CD14-positive monocyte (primary cell): ENCODE measurements at regions not wholly inside any gene's neighbourhood (a gene's known extent, or its start where the extent isn't known, plus 50 kb on each side); places are given as distances from the start of the nearest gene placed in this dataset.

Experiments used
- DNase-seq, 3 donors: peaks; one replicate each; pipeline ENCODE4 v3.0.0-alpha.2; 2011 to 2022
- H2AFZ ChIP-seq: 2 replicates; pipeline ENCODE4 v1.6.0; 2012; ENCODE audit warnings: mild to moderate bottlenecking, low read depth, low read length, inconsistent platforms; ENCODE audit not compliant: insufficient read depth, poor library complexity, severe bottlenecking
- H3K27ac ChIP-seq, 2 donors: 1 replicate in 1 of 2; 2 replicates in 1 of 2; pipeline ENCODE4 v1.5.1; 2012 to 2013; ENCODE audit warnings: low read length in 2 of 2, control low read depth in 1 of 2, inconsistent platforms in 1 of 2, low read depth in 1 of 2, mild to moderate bottlenecking in 1 of 2
- H3K27me3 ChIP-seq, 2 donors: one replicate each; pipeline versions ENCODE4 v1.6.0 to v1.6.1; 2011 to 2013; ENCODE audit warnings: low read length in 2 of 2; ENCODE audit not compliant: control insufficient read depth in 2 of 2, insufficient read depth in 2 of 2
- H3K36me3 ChIP-seq, 2 donors: replicated peaks in 1 of 2; 1 replicate in 1 of 2; 2 replicates in 1 of 2; pipeline versions ENCODE4 v1.5.1 to v1.6.1; 2012 to 2013; ENCODE audit warnings: low read length in 2 of 2, control low read depth in 1 of 2, inconsistent platforms in 1 of 2, mild to moderate bottlenecking in 1 of 2; ENCODE audit not compliant: insufficient read depth in 2 of 2, control insufficient read depth in 1 of 2
- H3K4me1 ChIP-seq, 2 donors: 1 replicate in 1 of 2; 2 replicates in 1 of 2; pipeline versions ENCODE4 v1.5.1 to v1.6.1; 2012 to 2013; ENCODE audit warnings: low read length in 2 of 2, control low read depth in 1 of 2, inconsistent platforms in 1 of 2, mild to moderate bottlenecking in 1 of 2, moderate library complexity in 1 of 2; ENCODE audit not compliant: insufficient read depth in 2 of 2, control insufficient read depth in 1 of 2
- H3K4me2 ChIP-seq: replicated peaks from 2 replicates; pipeline ENCODE3; 2012; ENCODE audit warnings: low read length, moderate library complexity, mild to moderate bottlenecking; ENCODE audit not compliant: poor library complexity, severe bottlenecking; ENCODE audit errors: extremely low read depth
- H3K4me3 ChIP-seq, 3 experiments: fragments of 200-600 bp in 1 of 3; sonication (generic) in 1 of 3; replicated peaks in 1 of 3; 1 replicate in 2 of 3; 2 replicates in 1 of 3; pipeline ENCODE4 v1.5.1; 2011 to 2013; ENCODE audit warnings: low read length in 3 of 3, mild to moderate bottlenecking in 3 of 3, control low read depth in 2 of 3, low read depth in 2 of 3, inconsistent platforms in 1 of 3, moderate library complexity in 1 of 3
- H3K79me2 ChIP-seq: 2 replicates; pipeline ENCODE4 v1.6.0; 2012; ENCODE audit warnings: mild to moderate bottlenecking, control low read depth, inconsistent platforms, low read length, moderate library complexity; ENCODE audit not compliant: insufficient read depth
- H3K9ac ChIP-seq: 2 replicates; pipeline ENCODE4 v1.6.0; 2017; ENCODE audit warnings: low read length, mild to moderate bottlenecking; ENCODE audit not compliant: insufficient read depth, poor library complexity, severe bottlenecking
- H3K9me3 ChIP-seq, 2 donors: replicated peaks in 1 of 2; 1 replicate in 1 of 2; 2 replicates in 1 of 2; pipeline versions ENCODE4 v1.5.1 to v1.6.1; 2012 to 2013; ENCODE audit warnings: low read length in 2 of 2, control low read depth in 1 of 2; ENCODE audit not compliant: control insufficient read depth in 1 of 2, insufficient read depth in 1 of 2
- H4K20me1 ChIP-seq: 2 replicates; pipeline ENCODE4 v1.6.0; 2012; ENCODE audit warnings: mild to moderate bottlenecking, low read length, control low read depth, moderate library complexity; ENCODE audit not compliant: insufficient read depth
- H3K27ac Mint-ChIP-seq, 7 donors: one replicate each; pipeline ENCODE4 v1.8.0; 2020; ENCODE audit warnings: mild to moderate bottlenecking in 7 of 7, mixed read lengths in 7 of 7, moderate library complexity in 6 of 7, inconsistent platforms in 2 of 7
- H3K27me3 Mint-ChIP-seq, 3 donors: one replicate each; pipeline ENCODE4 v1.8.0; 2021 to 2022; ENCODE audit warnings: low read depth in 3 of 3, mild to moderate bottlenecking in 3 of 3, mixed read lengths in 3 of 3, moderate library complexity in 3 of 3, inconsistent platforms in 1 of 3
- H3K36me3 Mint-ChIP-seq, 2 donors: one replicate each; pipeline ENCODE4 v1.8.0; 2020; ENCODE audit warnings: mixed read lengths in 2 of 2, inconsistent platforms in 1 of 2, mild to moderate bottlenecking in 1 of 2
- H3K4me1 Mint-ChIP-seq: one replicate; pipeline ENCODE4 v1.8.0; 2020; ENCODE audit warnings: mild to moderate bottlenecking, mixed read lengths
- H3K4me3 Mint-ChIP-seq, 2 donors: one replicate each; pipeline ENCODE4 v1.8.0; 2020; ENCODE audit warnings: mild to moderate bottlenecking in 2 of 2, mixed read lengths in 2 of 2, moderate library complexity in 1 of 2
- H3K9me3 Mint-ChIP-seq, 7 donors: one replicate each; pipeline ENCODE4 v1.8.0; 2020 to 2022; ENCODE audit warnings: mixed read lengths in 7 of 7, mild to moderate bottlenecking in 6 of 7, moderate library complexity in 6 of 7, inconsistent platforms in 2 of 7
- WGBS: methylation state at CpG from one replicate; pipeline ENCODE4 v1.1.5; 2013; ENCODE audit warnings: missing lambda C conversion rate; ENCODE audit not compliant: insufficient coverage; 5-methylcytosine and 5-hydroxymethylcytosine counted together
- intact Hi-C, 2 donors: fragments of 100-400 bp; cut with micrococcal nuclease; formaldehyde crosslinking; loops; one replicate each; pipeline versions ENCODE4 v1.15.0 to v1.15.1; 2023
- TF ChIP-seq, protein P1 (sequence below): fragments of 200-600 bp; IDR thresholded peaks from one replicate; pipeline ENCODE4 v1.8.0; 2022; ENCODE audit warnings: antibody characterized with exemption, mild to moderate bottlenecking

DNA sequence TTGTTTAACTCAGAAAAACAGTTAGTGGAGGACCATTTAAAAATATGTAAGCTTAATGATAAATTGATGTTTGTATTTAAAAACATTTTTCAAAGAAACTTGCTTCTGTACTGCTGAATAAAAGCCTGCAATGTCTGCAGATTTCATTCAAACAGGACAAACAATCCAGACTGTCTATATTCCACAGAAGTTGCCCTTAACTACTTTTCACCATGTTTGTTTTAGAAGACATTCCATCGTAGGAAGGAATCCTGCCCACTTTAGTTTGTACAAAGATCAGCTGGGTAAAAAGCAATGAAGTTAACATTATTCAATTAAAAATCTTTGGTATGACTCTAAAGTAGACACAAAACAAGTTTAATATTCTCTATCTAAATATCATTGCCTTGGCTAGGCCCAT is 195.7 kb upstream of the CCNH start:
- H2AFZ ChIP-seq: no peak overlapping the region
- H4K20me1 ChIP-seq: no peaks in the 10 kb centered on the region
- Mint-ChIP-seq H3K27me3 (no peaks in the 10 kb centered on the region), H3K36me3 (no peaks in the 10 kb centered on the region), H3K4me1 (no peaks in the 10 kb centered on the region), H3K27ac (no peak overlapping the region), H3K4me3 (no peak overlapping the region), H3K9me3 (peaks cover 0 to 7% (median 0%) of the 10 kb centered on the region in 7 donors)
- no peaks in the 10 kb centered on the region for H3K79me2 ChIP-seq
- no peaks in the 10 kb centered on the region for H3K27me3 ChIP-seq
- H3K27ac ChIP-seq: no peak overlapping the region
- WGBS: no CpG with 5 or more reads among the region's 1 CpG
- intact Hi-C loops: no loop called here
- H3K9me3 ChIP-seq: no peaks in the 10 kb centered on the region
- no peaks in the 10 kb centered on the region for H3K36me3 ChIP-seq
- TF ChIP-seq, protein P1, sequence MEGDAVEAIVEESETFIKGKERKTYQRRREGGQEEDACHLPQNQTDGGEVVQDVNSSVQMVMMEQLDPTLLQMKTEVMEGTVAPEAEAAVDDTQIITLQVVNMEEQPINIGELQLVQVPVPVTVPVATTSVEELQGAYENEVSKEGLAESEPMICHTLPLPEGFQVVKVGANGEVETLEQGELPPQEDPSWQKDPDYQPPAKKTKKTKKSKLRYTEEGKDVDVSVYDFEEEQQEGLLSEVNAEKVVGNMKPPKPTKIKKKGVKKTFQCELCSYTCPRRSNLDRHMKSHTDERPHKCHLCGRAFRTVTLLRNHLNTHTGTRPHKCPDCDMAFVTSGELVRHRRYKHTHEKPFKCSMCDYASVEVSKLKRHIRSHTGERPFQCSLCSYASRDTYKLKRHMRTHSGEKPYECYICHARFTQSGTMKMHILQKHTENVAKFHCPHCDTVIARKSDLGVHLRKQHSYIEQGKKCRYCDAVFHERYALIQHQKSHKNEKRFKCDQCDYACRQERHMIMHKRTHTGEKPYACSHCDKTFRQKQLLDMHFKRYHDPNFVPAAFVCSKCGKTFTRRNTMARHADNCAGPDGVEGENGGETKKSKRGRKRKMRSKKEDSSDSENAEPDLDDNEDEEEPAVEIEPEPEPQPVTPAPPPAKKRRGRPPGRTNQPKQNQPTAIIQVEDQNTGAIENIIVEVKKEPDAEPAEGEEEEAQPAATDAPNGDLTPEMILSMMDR: no peak
- no peak overlapping the region for H3K4me2 ChIP-seq
- no peaks in the 10 kb centered on the region for H3K4me1 ChIP-seq
- no peak for DNase-seq
- H3K9ac ChIP-seq: no peak overlapping the region
- H3K4me3 ChIP-seq: no peak overlapping the region

DNA sequence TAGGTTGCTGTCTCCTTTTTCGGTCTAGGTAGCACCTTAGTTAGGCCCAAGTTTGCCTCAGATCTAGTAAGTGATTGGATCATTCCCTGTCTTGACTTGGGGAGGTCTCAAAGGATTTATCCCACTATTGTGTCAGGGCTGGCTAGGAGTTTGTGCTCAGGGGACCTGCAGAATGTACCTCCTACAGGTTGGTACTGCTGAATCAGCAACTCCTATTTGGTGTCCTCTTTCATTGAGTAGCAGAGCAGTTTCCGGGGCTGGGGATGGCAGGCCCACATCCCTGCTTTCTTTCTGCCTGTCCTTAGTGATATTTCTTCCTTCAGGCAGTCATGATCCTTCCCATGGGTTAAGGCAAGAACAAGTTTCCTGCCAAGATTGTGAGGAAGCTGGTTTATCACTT is 192.9 kb upstream of the CCNH start:
- no peak for DNase-seq
- H3K27ac Mint-ChIP-seq: no peak overlapping the region
- no peak overlapping the region for H3K4me3 Mint-ChIP-seq
- Histone ChIP-seq H3K9ac (no peak overlapping the region), H2AFZ (no peak overlapping the region), H4K20me1 (no peaks in the 10 kb centered on the region), H3K4me3 (no peak overlapping the region), H3K4me2 (no peak overlapping the region), H3K27ac (no peak overlapping the region), H3K79me2 (no peaks in the 10 kb centered on the region), H3K9me3 (peaks cover 13 to 17% of the 10 kb centered on the region in 2 donors), H3K4me1 (no peaks in the 10 kb centered on the region), H3K27me3 (no peaks in the 10 kb centered on the region), H3K36me3 (no peaks in the 10 kb centered on the region)
- no peaks in the 10 kb centered on the region for H3K36me3 Mint-ChIP-seq
- no peaks in the 10 kb centered on the region for H3K4me1 Mint-ChIP-seq
- WGBS: 100% methylated on average over 1 of the region's 2 CpGs
- intact Hi-C loops: no loop called here
- TF ChIP-seq, protein P1: no peak
- no peaks in the 10 kb centered on the region for H3K27me3 Mint-ChIP-seq
- peaks cover 0 to 17% (median 8%) of the 10 kb centered on the region in 7 donors for H3K9me3 Mint-ChIP-seq
